ENCODE measurements at regions not wholly inside any gene's neighbourhood (a gene's known extent, or its start where the extent isn't known, plus 50 kb on each side); places are given as distances from the start of the nearest gene placed in this dataset.
A peak's percentile ranks its signal among the peaks of the same experiment; 100 is the strongest.

DNA sequence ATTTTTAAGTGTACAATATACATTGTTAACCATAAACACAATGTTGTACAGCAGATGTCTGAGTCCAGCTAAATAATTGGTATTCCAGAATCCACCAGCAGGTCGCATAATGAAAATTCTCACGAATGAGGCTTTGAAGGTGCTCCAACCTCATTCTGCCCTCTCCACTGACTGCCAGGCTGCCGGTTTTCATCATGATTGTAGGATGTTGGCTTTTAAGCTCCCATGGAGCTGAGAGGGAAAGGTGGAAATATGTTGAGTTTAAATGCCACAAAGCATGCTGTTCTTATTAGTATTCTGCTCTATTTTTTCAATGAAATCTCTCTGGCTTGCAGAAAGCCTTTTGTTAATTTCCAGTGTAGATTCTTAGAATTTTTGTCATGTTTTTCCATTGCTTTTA is 337.2 kb upstream of the DDI1 start:
- H3K4me3 ChIP-seq (ENCODE audit: control insufficient read depth, low read depth, low read length) = no peak overlapping the region
- DNase-seq (ENCODE audit: low read depth) = no peak
- TF ChIP-seq, protein P1, sequence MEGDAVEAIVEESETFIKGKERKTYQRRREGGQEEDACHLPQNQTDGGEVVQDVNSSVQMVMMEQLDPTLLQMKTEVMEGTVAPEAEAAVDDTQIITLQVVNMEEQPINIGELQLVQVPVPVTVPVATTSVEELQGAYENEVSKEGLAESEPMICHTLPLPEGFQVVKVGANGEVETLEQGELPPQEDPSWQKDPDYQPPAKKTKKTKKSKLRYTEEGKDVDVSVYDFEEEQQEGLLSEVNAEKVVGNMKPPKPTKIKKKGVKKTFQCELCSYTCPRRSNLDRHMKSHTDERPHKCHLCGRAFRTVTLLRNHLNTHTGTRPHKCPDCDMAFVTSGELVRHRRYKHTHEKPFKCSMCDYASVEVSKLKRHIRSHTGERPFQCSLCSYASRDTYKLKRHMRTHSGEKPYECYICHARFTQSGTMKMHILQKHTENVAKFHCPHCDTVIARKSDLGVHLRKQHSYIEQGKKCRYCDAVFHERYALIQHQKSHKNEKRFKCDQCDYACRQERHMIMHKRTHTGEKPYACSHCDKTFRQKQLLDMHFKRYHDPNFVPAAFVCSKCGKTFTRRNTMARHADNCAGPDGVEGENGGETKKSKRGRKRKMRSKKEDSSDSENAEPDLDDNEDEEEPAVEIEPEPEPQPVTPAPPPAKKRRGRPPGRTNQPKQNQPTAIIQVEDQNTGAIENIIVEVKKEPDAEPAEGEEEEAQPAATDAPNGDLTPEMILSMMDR (IDR thresholded peaks at IDR 0.05; ENCODE audit: control insufficient read depth, insufficient read depth, low read depth, low read length, missing control alignments) = peak; percentile 15

DNA sequence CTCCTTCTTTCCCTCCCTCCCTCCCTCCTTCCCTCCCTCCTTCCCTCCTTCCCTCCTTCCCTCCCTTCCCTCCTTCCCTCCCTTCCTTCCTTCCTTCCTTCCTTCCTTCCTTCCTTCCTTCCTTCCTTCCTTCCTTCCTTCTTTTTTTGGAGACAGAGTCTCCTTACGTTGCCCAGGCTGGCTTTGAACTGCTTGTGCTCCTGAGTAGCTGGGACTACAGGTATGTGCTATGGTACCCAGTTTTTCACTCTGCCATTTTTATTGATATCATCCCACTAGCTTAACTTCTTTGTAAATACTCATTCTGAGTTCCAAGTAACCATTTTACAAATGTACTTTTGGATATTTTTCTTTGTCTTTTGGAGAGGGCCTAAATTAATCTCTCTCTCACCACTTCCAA is 336.8 kb upstream of the DDI1 start:
- H3K4me3 ChIP-seq (ENCODE audit: control insufficient read depth, low read depth, low read length) = no peak overlapping the region
- no peak for DNase-seq (ENCODE audit: low read depth)
- TF ChIP-seq, protein P1 (IDR thresholded peaks at IDR 0.05; ENCODE audit: control insufficient read depth, insufficient read depth, low read depth, low read length, missing control alignments) = no peak

DNA sequence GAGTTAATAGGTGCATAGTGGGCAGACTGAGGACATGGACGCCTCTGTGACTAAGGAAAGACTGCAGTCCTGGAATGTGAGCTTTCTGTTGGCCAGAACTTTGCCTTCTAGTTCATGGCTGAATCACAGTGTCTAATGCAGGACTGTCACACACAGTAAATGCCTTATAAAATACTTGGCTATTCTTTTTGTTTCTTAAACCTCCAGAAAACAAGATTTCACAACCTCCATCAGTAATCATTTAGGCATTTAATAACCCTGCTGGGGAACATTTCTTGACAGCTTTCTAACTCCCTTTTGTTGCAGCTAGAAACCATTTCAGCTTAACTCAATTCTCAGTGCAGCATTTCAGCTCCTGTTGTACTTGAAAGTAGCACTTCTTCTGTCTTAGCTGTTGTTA is 335.8 kb upstream of the DDI1 start:
- TF ChIP-seq, protein P1 (IDR thresholded peaks at IDR 0.05; ENCODE audit: control insufficient read depth, insufficient read depth, low read depth, low read length, missing control alignments) = no peak
- no peak overlapping the region for H3K4me3 ChIP-seq (ENCODE audit: control insufficient read depth, low read depth, low read length)
- peak; percentile 72 for DNase-seq (ENCODE audit: low read depth)

DNA sequence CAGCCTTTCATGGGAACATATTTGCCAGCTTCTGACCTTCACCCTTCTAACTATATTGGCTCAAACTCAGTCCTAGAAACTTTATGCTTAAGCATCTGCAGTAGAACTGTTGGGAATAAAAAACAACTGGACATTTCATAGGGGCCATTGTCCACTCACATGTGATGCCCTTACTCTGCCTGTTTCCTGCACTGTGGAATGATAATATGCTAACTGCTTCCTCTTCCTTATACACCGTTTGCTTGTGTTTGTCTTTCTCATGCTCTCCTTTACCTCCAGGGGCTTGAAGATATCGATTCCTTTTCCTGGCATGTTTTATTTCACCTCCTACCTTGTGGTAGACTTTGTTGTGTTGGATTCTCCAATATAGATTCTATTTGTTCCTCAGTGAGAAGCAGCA is 333.0 kb upstream of the DDI1 start:
- TF ChIP-seq, protein P1 (IDR thresholded peaks at IDR 0.05; ENCODE audit: control insufficient read depth, insufficient read depth, low read depth, low read length, missing control alignments) = no peak
- H3K4me3 ChIP-seq (ENCODE audit: control insufficient read depth, low read depth, low read length) = no peak overlapping the region
- no peak for DNase-seq (ENCODE audit: low read depth)

DNA sequence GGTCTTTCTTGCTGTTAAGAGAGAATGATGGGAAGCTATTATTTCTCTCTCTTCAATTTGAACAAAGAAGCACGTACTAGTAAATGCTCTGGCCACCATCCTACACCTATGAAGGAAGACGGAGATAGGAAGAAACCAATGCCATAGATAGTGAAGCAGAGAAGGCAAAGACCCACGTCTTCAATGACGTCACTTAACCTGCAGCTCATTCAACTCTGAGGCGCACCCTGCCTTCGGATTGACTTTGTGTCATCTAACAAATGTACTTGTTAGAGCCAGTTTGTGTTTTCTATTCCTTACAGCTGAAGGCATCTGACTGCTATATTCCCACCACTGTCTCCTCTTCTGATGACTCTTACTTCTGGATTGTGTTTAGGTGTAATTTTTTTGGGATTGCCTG is 332.5 kb upstream of the DDI1 start:
- TF ChIP-seq, protein P1 (IDR thresholded peaks at IDR 0.05; ENCODE audit: control insufficient read depth, insufficient read depth, low read depth, low read length, missing control alignments) = no peak
- no peak overlapping the region for H3K4me3 ChIP-seq (ENCODE audit: control insufficient read depth, low read depth, low read length)
- no peak for DNase-seq (ENCODE audit: low read depth)

DNA sequence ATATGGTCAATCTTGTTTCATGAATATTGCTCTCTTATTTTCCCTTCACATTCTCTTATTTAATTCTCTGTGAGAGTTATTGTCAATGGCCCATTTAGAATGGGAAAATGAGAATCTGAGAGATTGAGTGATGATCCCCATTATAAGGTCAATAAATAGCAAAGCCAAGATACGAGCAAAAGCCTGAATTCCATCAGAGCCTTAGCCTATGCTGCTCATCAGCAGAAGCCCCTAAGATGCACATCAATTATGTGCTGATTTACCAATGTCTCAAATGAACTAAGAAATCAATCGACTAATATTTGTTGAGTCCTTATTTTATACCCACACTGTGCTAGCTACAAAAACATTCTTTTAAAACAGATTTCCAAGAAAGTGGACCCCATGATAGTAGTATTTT is 330.8 kb upstream of the DDI1 start:
- TF ChIP-seq, protein P1 (IDR thresholded peaks at IDR 0.05; ENCODE audit: control insufficient read depth, insufficient read depth, low read depth, low read length, missing control alignments) = no peak
- no peak for DNase-seq (ENCODE audit: low read depth)
- H3K4me3 ChIP-seq (ENCODE audit: control insufficient read depth, low read depth, low read length) = no peak overlapping the region

DNA sequence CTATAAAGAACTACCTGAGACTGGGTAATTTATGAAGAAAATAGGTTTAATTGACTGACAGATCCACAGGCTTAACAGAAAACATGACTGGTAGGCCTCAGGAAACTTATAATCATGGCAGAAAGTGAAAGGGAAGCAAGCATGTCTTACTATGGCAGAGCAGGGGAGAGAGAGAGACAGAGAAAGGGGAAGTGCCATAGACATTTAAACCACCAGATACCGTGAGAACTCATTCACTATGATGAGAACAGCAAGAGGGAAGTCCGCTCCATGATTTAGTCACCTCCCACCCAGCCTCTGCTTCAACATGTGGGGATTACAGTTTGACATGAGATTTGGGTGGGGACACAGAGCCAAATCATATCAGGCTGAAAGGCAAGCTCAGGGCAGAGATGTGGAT is 327.1 kb upstream of the DDI1 start:
- no peak for DNase-seq (ENCODE audit: low read depth)
- H3K4me3 ChIP-seq (ENCODE audit: control insufficient read depth, low read depth, low read length) = no peak overlapping the region
- TF ChIP-seq, protein P1 (IDR thresholded peaks at IDR 0.05; ENCODE audit: control insufficient read depth, insufficient read depth, low read depth, low read length, missing control alignments) = no peak
